Inflammatory macrophage treated with lipopolysaccharide for 4 hours (primary cell): ENCODE measurements at regions not wholly inside any gene's neighbourhood (a gene's known extent, or its start where the extent isn't known, plus 50 kb on each side); places are given as distances from the start of the nearest gene placed in this dataset.
A peak's percentile ranks its signal among the peaks of the same experiment; 100 is the strongest.

Experiments used
- DNase-seq: peaks from one replicate; pipeline ENCODE4 v3.0.0-alpha.2; 2020

GRCh38 chr11:120032766-120033390, 105.0 kb downstream of the TRIM29 start:
- no peak for DNase-seq

- no peak for DNase-seq
These were observed 106.0 kb downstream of the TRIM29 start for GRCh38 chr11:120031612-120032600.

DNA sequence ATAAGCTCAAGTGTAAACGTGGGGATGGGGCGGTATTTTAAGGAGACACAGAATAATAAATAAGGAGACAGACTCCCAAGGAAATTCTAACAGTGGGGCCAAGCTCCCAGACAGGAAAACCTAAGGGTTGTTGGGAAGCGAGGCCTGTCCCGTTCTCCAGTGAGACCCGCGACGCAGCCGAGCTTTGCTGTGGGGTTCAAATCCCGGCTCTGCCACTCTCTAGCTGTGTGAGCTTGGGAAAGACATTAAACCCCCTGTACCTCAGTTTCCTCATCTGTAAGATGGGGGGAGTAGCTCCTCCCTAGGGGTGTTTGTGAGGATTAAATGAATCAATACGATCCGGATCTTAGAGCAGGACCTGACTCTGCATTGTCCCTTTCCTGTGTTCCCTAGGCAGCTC, 106.8 kb downstream of the TRIM29 start:
- DNase-seq: no peak

DNA sequence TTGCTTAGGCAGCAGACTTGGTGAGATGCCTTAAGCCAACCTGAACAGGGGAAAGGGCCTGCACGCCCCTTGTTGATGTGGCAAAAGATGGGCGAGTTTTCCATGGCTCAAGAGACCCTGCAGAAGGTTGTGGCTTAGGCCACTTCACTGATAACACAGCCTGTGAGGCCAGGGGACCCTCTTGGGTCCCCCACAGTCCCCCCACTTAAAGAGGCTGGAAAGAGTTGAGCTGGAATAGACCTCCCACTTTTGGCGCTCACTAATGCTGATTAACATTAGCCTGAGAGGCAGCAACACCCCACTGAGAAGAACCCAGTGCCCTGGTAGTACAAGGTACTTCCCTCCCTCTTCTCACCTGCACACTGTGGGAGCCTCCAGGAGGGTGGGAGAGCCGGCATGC, 107.5 kb downstream of the TRIM29 start:
- DNase-seq: no peak

DNA sequence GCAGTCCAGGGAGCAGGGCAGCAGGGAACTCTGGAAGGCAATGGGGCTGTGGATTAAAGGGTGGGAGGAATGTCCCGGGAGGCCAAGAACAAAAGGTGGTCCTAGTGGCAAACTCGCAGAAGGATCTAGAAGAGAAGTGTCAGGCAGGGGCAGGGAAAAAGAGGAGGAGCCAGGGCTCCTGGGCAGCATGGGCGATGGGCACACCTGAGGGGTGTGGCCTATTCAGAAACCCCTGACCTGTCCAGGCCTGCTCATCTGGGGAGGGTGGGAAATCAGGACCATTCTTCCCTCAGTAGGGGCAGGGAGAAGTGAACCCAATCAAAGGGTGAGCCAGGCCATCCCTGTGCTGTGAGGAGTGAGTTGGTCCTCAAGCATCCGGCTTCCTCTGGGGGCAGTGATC, 108.6 kb downstream of the TRIM29 start:
- no peak for DNase-seq

DNA sequence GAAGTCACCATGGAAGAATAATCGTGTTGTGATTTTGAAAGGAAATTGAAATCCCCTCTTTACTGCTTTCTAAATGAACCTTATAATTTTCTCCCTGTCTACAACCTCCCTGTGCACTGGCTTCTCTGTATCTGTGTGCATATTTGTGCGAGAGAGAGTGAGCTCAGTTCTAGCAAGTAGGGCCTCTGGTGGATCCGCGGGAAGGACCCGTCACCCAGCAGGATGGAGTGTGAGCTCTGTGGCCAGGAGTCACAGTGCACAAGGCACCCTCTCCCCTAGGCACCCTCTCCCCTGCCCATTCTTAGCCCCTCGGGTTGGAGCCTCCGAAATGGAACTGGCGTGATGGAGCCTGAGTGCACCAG, 109.0 kb downstream of the TRIM29 start:
- DNase-seq: no peak

- DNase-seq: no peak
These were observed 109.6 kb downstream of the TRIM29 start for GRCh38 chr11:120028181-120028896.

DNA sequence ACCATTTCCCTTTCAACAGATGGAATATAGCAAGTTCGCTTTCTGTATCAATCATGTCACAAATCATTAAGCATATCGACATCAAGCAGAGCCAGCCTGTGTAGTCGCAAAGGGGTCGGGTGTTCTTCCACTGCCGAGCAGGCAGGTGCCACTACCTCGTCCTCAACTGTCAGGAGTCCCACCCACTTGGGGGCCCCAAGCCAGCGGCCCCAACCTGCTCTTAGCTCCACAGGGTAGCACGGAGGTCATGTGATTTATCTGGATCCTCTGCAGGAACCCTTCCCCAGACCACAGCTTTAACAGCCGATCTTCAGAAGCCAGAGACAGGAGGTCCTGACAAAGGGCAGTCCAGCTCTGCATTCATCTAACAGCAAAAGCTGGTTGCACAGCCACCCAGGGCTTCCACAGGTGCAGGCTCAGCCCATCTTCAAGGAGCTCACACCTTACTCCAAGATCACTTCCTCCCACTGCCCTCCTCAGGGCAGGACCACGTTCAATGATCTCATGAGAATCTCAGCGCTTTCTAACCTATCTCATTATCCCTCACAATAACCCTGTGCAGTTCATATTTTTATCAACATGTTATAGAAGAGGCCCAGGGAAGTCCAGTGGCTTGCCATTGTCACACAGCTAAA, 110.2 kb downstream of the TRIM29 start:
- no peak for DNase-seq

DNA sequence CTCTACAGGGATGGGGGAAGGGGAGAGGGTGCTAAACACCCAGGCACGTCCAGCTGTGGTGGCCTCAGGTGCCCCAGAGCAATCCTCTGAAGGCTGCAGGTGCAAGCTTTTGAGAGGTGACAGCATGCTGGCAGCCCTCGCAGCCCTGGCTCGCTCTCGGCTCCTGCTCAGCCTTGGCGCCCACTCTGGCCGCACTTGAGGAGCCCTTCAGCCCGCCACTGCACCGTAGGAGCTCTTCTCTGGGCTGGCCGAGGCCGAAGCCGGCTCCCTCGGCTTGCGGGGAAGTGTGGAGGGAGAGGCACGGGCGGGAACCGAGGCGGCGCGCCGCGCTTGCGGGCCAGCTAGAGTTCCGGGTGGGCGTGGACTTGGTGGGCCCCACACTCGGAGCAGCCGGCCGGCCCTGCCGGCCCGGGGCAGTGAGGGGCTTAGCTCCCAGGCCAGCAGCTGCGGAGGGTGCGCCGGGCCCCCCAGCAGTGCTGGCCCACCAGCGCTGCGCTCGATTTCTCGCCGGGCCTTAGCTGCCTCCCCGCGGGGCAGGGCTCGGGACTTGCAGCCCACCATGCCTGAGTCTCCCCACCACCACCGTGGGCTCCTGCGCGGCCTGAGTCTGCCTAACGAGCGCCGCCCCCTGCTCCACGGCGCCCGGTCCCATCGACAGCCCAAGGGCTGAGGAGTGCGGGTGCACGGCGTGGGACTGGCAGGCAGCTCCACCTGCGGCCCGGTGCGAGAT, 112.1 kb downstream of the TRIM29 start:
- DNase-seq: no peak

GRCh38 chr11:120024586-120024985, 113.3 kb downstream of the TRIM29 start:
- DNase-seq: no peak

DNA sequence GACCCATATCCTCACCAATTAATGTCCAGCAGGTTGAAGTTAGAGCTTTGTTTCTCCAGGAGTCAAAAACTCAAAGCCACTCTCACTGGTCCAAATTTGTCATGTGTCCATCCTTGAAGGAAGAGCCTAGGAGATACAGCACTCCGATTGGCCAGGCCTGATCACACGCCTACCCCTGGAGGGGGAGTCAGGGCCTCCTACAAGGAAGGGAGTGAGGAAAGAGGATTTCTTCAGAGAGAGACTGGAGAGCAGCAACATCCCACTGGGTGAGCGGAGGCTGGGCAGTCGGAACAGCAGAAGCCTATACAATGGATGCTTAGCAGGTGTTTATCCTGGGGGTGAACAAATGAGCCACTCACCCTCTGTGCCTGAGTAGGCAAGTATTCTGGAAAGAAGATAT, 113.9 kb downstream of the TRIM29 start:
- DNase-seq: no peak

GRCh38 chr11:120023551-120023950, 114.4 kb downstream of the TRIM29 start:
- no peak for DNase-seq

DNA sequence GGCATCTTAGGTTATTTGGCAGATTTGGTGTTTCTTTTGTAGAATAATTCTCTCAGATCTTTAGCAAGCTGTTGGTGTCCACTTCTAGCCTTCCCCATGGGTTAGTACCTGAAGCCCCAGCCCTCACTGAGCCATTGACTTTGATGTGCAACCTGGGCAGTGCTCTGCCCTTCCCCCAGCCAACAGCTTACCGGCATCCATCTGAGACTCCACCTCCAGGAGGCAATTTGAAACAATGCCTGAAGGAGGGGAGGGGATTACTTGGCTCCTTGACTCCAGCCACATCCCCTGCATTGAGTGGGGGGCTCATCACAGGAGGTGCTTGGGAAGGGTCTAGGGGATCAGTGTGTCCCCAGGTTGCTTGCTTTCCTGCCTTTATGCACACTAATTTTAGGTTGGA, 114.8 kb downstream of the TRIM29 start:
- no peak for DNase-seq

GRCh38 chr11:120022617-120023016, 115.3 kb downstream of the TRIM29 start:
- DNase-seq: no peak

DNA sequence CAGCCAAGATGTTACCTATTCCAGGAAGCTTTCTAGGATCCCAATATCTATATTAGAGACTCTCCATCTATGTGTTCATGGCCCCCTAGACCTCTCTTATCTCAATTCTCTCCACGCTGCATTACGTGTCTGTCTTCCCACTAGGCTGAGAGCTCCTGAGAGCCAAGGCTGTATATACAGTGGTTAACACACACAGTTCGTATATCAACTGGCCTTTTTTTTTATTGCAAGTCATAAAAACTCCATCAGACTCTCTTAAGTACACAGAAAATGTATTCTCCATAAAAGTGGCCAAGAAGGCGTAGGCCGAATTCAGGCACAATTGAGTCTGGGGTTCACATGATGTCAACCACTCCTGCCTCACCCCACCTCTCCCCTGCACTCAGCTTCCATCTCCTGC, 115.9 kb downstream of the TRIM29 start:
- no peak for DNase-seq

- no peak for DNase-seq
These were observed 116.4 kb downstream of the TRIM29 start for GRCh38 chr11:120021391-120021953.

- no peak for DNase-seq
These were observed 116.9 kb downstream of the TRIM29 start for GRCh38 chr11:120020981-120021380.

GRCh38 chr11:120020486-120020885, 117.4 kb downstream of the TRIM29 start:
- DNase-seq: no peak

DNA sequence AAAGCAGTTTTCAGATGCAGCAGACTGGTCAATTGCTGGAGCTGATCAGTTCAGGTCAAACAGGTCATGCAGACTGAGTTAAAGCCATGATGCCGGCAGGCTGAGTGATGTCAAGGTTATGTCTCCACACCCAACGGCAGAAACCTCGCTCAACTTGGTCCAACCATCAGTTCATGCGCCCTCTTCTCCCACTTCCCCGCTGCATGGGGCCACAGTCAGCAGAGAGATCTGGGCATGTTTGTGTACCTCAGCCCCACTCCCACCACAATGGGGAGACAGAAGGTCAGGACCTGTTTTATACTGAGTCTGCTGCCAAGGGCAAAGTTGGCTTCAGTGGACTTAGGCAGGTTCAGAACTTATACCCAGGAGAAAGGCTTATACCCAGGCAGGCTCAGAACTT, 118.7 kb downstream of the TRIM29 start:
- no peak for DNase-seq

- no peak for DNase-seq
These were observed 120.2 kb downstream of the TRIM29 start for GRCh38 chr11:120017582-120018150.

GRCh38 chr11:120013325-120014250, 124.3 kb downstream of the TRIM29 start:
- peak; percentile 5 for DNase-seq
